Osteoblast (primary cell): ENCODE measurements at regions not wholly inside any gene's neighbourhood (a gene's known extent, or its start where the extent isn't known, plus 50 kb on each side); places are given as distances from the start of the nearest gene placed in this dataset.

Experiments
- DNase-seq: peaks from one replicate; pipeline ENCODE4 v3.0.0; 2011; ENCODE audit warnings: low spot score, mixed read lengths; ENCODE audit not compliant: insufficient read length; ENCODE audit errors: missing footprints
- H2AFZ ChIP-seq: 2 replicates; pipeline ENCODE4 v1.6.0; 2011; ENCODE audit warnings: mild to moderate bottlenecking, low read length
- H3K27ac ChIP-seq: 2 replicates; pipeline ENCODE4 v1.5.1; 2011; ENCODE audit warnings: mild to moderate bottlenecking, low read depth, low read length, moderate library complexity
- H3K27me3 ChIP-seq: 2 replicates; pipeline ENCODE4 v1.6.0; 2012; ENCODE audit warnings: mild to moderate bottlenecking, control low read depth, inconsistent platforms, low read length, moderate library complexity; ENCODE audit not compliant: insufficient read depth
- H3K36me3 ChIP-seq: 2 replicates; pipeline ENCODE4 v1.5.1; 2011; ENCODE audit warnings: mild to moderate bottlenecking, low read length, control low read depth, moderate library complexity; ENCODE audit not compliant: insufficient read depth
- H3K4me1 ChIP-seq: 2 replicates; pipeline ENCODE4 v1.5.1; 2011; ENCODE audit warnings: mild to moderate bottlenecking, low read length, control low read depth, moderate library complexity; ENCODE audit not compliant: insufficient read depth
- H3K4me2 ChIP-seq: 2 replicates; pipeline ENCODE4 v1.6.0; 2011; ENCODE audit warnings: mild to moderate bottlenecking, low read length; ENCODE audit not compliant: insufficient read depth
- H3K4me3 ChIP-seq: fragments of 200-600 bp; sonication (generic); 3 replicates; pipeline ENCODE4 v1.5.1; 2012; ENCODE audit warnings: mild to moderate bottlenecking, low read length, inconsistent platforms; ENCODE audit not compliant: insufficient read depth
- H3K79me2 ChIP-seq: 2 replicates; pipeline ENCODE4 v1.6.0; 2012; ENCODE audit warnings: mild to moderate bottlenecking, low read length, control low read depth, inconsistent platforms; ENCODE audit not compliant: insufficient read depth
- H3K9me3 ChIP-seq: 2 replicates; pipeline ENCODE4 v1.5.1; 2011; ENCODE audit warnings: low read depth, low read length, control low read depth
- H4K20me1 ChIP-seq: 2 replicates; pipeline ENCODE4 v1.6.0; 2012; ENCODE audit warnings: mild to moderate bottlenecking, low read length, control low read depth; ENCODE audit not compliant: insufficient read depth
- TF ChIP-seq, protein P1 (sequence below): IDR thresholded peaks from 2 replicates; pipeline ENCODE4 v1.5.1; 2011; ENCODE audit warnings: mild to moderate bottlenecking, low read depth, low read length, moderate library complexity; ENCODE audit errors: extremely low read depth

- no peak overlapping the region for H3K4me3 ChIP-seq
- H3K9me3 ChIP-seq, result no peaks in the 10 kb centered on the region
- H3K4me1 ChIP-seq, result no peaks in the 10 kb centered on the region
- DNase-seq, result no peak
- no peaks in the 10 kb centered on the region for H3K36me3 ChIP-seq
- H3K27me3 ChIP-seq, result no peaks in the 10 kb centered on the region
- no peak overlapping the region for H3K27ac ChIP-seq
- H2AFZ ChIP-seq, result no peak overlapping the region
- no peaks in the 10 kb centered on the region for H4K20me1 ChIP-seq
- TF ChIP-seq, protein P1, sequence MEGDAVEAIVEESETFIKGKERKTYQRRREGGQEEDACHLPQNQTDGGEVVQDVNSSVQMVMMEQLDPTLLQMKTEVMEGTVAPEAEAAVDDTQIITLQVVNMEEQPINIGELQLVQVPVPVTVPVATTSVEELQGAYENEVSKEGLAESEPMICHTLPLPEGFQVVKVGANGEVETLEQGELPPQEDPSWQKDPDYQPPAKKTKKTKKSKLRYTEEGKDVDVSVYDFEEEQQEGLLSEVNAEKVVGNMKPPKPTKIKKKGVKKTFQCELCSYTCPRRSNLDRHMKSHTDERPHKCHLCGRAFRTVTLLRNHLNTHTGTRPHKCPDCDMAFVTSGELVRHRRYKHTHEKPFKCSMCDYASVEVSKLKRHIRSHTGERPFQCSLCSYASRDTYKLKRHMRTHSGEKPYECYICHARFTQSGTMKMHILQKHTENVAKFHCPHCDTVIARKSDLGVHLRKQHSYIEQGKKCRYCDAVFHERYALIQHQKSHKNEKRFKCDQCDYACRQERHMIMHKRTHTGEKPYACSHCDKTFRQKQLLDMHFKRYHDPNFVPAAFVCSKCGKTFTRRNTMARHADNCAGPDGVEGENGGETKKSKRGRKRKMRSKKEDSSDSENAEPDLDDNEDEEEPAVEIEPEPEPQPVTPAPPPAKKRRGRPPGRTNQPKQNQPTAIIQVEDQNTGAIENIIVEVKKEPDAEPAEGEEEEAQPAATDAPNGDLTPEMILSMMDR, result no peak
- no peaks in the 10 kb centered on the region for H3K79me2 ChIP-seq
- no peak overlapping the region for H3K4me2 ChIP-seq
Measured at GRCh38 chr10:111926286-111926685, 257.3 kb downstream of the GPAM start.

GRCh38 chr10:111933937-111934336 is 249.6 kb downstream of the GPAM start:
- no peaks in the 10 kb centered on the region for H3K79me2 ChIP-seq
- H3K27me3 ChIP-seq, result no peaks in the 10 kb centered on the region
- H4K20me1 ChIP-seq, result no peaks in the 10 kb centered on the region
- H3K36me3 ChIP-seq, result no peaks in the 10 kb centered on the region
- H3K4me3 ChIP-seq, result no peak overlapping the region
- H3K4me2 ChIP-seq, result no peak overlapping the region
- H2AFZ ChIP-seq, result no peak overlapping the region
- H3K9me3 ChIP-seq, result no peaks in the 10 kb centered on the region
- DNase-seq, result no peak
- no peaks in the 10 kb centered on the region for H3K4me1 ChIP-seq
- H3K27ac ChIP-seq, result no peak overlapping the region
- TF ChIP-seq, protein P1, result no peak

- TF ChIP-seq, protein P1, result no peak
- no peak overlapping the region for H3K4me3 ChIP-seq
- no peaks in the 10 kb centered on the region for H3K27me3 ChIP-seq
- DNase-seq, result no peak
- H3K79me2 ChIP-seq, result no peaks in the 10 kb centered on the region
- no peak overlapping the region for H2AFZ ChIP-seq
- no peaks in the 10 kb centered on the region for H4K20me1 ChIP-seq
- H3K36me3 ChIP-seq, result no peaks in the 10 kb centered on the region
- no peak overlapping the region for H3K4me2 ChIP-seq
- H3K9me3 ChIP-seq, result no peaks in the 10 kb centered on the region
- no peaks in the 10 kb centered on the region for H3K4me1 ChIP-seq
- H3K27ac ChIP-seq, result no peak overlapping the region
Measured at GRCh38 chr10:111934931-111935330, 248.6 kb downstream of the GPAM start.

DNA sequence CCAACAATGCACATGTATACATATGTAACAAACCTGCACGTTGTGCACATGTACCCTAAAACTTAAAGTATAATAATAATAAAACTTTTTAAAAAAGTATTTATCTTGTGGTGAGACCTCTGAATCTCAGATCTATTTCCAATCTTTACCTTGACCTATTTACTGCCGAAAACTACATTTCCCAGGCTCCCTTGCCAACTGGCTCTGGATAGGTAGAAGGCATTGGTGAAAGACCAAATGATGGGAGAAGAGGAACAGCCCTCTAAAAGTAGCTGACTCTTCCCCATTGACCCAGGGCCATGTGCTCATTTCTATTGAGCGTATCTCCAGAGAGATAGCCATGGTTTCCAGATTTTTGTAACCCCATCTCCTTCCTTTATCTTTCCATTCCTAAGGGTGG is 247.4 kb downstream of the GPAM start:
- Histone ChIP-seq H3K36me3 (no peaks in the 10 kb centered on the region), H3K9me3 (no peaks in the 10 kb centered on the region), H3K4me3 (no peak overlapping the region), H3K27me3 (no peaks in the 10 kb centered on the region), H3K4me1 (no peaks in the 10 kb centered on the region), H4K20me1 (no peaks in the 10 kb centered on the region), H2AFZ (no peak overlapping the region), H3K27ac (no peak overlapping the region), H3K79me2 (no peaks in the 10 kb centered on the region), H3K4me2 (no peak overlapping the region)
- no peak for DNase-seq
- TF ChIP-seq, protein P1, result no peak
